H9 (cell line): ENCODE measurements at regions not wholly inside any gene's neighbourhood (a gene's known extent, or its start where the extent isn't known, plus 50 kb on each side); places are given as distances from the start of the nearest gene placed in this dataset.

Experiments
- DNase-seq: peaks from one replicate; pipeline ENCODE4 v3.0.0-alpha.2; 2017
- H2AFZ ChIP-seq: one replicate; pipeline ENCODE4 v1.6.1; 2013; ENCODE audit warnings: mild to moderate bottlenecking, low read length, control low read depth, moderate library complexity
- H2AK5ac ChIP-seq: 2 replicates; pipeline ENCODE4 v1.6.1; 2013; ENCODE audit warnings: low read length, control low read depth, mixed read lengths; ENCODE audit not compliant: insufficient read length
- H2BK120ac ChIP-seq: one replicate; pipeline ENCODE4 v1.6.1; 2013; ENCODE audit warnings: low read depth, mild to moderate bottlenecking, low read length, control low read depth, inconsistent platforms; ENCODE audit not compliant: poor library complexity, severe bottlenecking
- H2BK12ac ChIP-seq: 2 replicates; pipeline ENCODE4 v1.6.1; 2013; ENCODE audit warnings: low read length, control low read depth, mixed read lengths, low read depth; ENCODE audit not compliant: insufficient read length
- H2BK15ac ChIP-seq: 2 replicates; pipeline ENCODE4 v1.6.1; 2013; ENCODE audit warnings: low read depth, low read length, control low read depth
- H2BK20ac ChIP-seq: one replicate; pipeline ENCODE4 v1.6.1; 2013; ENCODE audit warnings: low read depth, mild to moderate bottlenecking, low read length, control low read depth, inconsistent platforms; ENCODE audit not compliant: poor library complexity, severe bottlenecking
- H2BK5ac ChIP-seq: 2 replicates; pipeline ENCODE4 v1.6.1; 2013; ENCODE audit warnings: low read length, control low read depth, mixed read lengths; ENCODE audit not compliant: insufficient read length
- H3K14ac ChIP-seq: 2 replicates; pipeline ENCODE4 v1.6.1; 2013; ENCODE audit warnings: low read length, control low read depth; ENCODE audit not compliant: insufficient read depth
- H3K18ac ChIP-seq: 2 replicates; pipeline ENCODE4 v1.6.1; 2013; ENCODE audit warnings: low read depth, mild to moderate bottlenecking, mixed read lengths, low read length, control low read depth; ENCODE audit not compliant: insufficient read length
- H3K23ac ChIP-seq: 2 replicates; pipeline ENCODE4 v1.6.1; 2013; ENCODE audit warnings: low read length, control low read depth, mixed read lengths, low read depth; ENCODE audit not compliant: insufficient read length
- H3K23me2 ChIP-seq: 2 replicates; pipeline ENCODE4 v1.6.1; 2013; ENCODE audit warnings: low read depth, mild to moderate bottlenecking, mixed read lengths, low read length, control low read depth; ENCODE audit not compliant: insufficient read length, poor library complexity, severe bottlenecking
- H3K27ac ChIP-seq: 2 replicates; pipeline ENCODE4 v1.5.1; 2013; ENCODE audit warnings: low read length, control low read depth, mixed read lengths, low read depth; ENCODE audit not compliant: insufficient read length
- H3K27me3 ChIP-seq: 2 replicates; pipeline ENCODE4 v1.6.1; 2013; ENCODE audit warnings: low read length, control low read depth, inconsistent platforms; ENCODE audit not compliant: insufficient read depth
- H3K4ac ChIP-seq: 2 replicates; pipeline ENCODE4 v1.6.1; 2013; ENCODE audit warnings: low read depth, mild to moderate bottlenecking, control low read depth, inconsistent platforms, low read length, moderate library complexity
- H3K4me1 ChIP-seq: 2 replicates; pipeline ENCODE4 v1.6.1; 2013; ENCODE audit warnings: low read length, control low read depth, inconsistent platforms; ENCODE audit not compliant: insufficient read depth
- H3K4me2 ChIP-seq: 2 replicates; pipeline ENCODE4 v1.6.1; 2013; ENCODE audit warnings: low read length, control low read depth, mixed read lengths; ENCODE audit not compliant: insufficient read length, insufficient read depth
- H3K56ac ChIP-seq: 2 replicates; pipeline ENCODE4 v1.6.1; 2013; ENCODE audit warnings: low read depth, mild to moderate bottlenecking, mixed read lengths, low read length, control low read depth; ENCODE audit not compliant: insufficient read length
- H3K79me1 ChIP-seq: 2 replicates; pipeline ENCODE4 v1.6.1; 2013; ENCODE audit warnings: low read depth, mild to moderate bottlenecking, moderate library complexity, low read length, control low read depth, inconsistent platforms; ENCODE audit not compliant: insufficient read depth, poor library complexity, severe bottlenecking
- H3K79me2 ChIP-seq: 2 replicates; pipeline ENCODE4 v1.6.1; 2013; ENCODE audit warnings: low read length, control low read depth, inconsistent platforms; ENCODE audit not compliant: insufficient read depth
- H3K9ac ChIP-seq: 2 replicates; pipeline ENCODE4 v1.6.1; 2013; ENCODE audit warnings: low read length, control low read depth, mixed read lengths; ENCODE audit not compliant: insufficient read length; ENCODE audit errors: extremely low read depth
- H3K9me3 ChIP-seq: one replicate; pipeline ENCODE4 v1.6.1; 2013; ENCODE audit warnings: low read depth, low read length, inconsistent platforms; ENCODE audit not compliant: control insufficient read depth
- H3T11ph ChIP-seq: one replicate; pipeline ENCODE4 v1.6.1; 2013; ENCODE audit warnings: mild to moderate bottlenecking, low read length, control low read depth, inconsistent platforms
- H4K20me1 ChIP-seq: one replicate; pipeline ENCODE4 v1.6.1; 2013; ENCODE audit not compliant: control insufficient read depth, insufficient read length, insufficient read depth
- H4K5ac ChIP-seq: 2 replicates; pipeline ENCODE4 v1.6.1; 2013; ENCODE audit warnings: low read depth, mild to moderate bottlenecking, mixed read lengths, low read length, control low read depth; ENCODE audit not compliant: insufficient read length
- H4K8ac ChIP-seq: replicated peaks from 2 replicates; pipeline ENCODE4 v1.6.1; 2013; ENCODE audit warnings: low read length, control low read depth, mixed read lengths, low read depth; ENCODE audit not compliant: insufficient read length
- H4K91ac ChIP-seq: 2 replicates; pipeline ENCODE4 v1.6.1; 2013; ENCODE audit warnings: low read depth, mild to moderate bottlenecking, moderate library complexity, mixed read lengths, low read length, control low read depth; ENCODE audit not compliant: insufficient read length
- H3K27ac Mint-ChIP-seq, 3 experiments: 2 replicates in 2 of 3; 3 replicates in 1 of 3; pipeline ENCODE4 v1.8.0; 2020 to 2021; ENCODE audit warnings: mixed read lengths in 3 of 3, mild to moderate bottlenecking in 1 of 3, moderate library complexity in 1 of 3
- H3K27me3 Mint-ChIP-seq: 2 replicates; pipeline ENCODE4 v1.8.0; 2021; ENCODE audit warnings: low read depth, mild to moderate bottlenecking, moderate library complexity, mixed read lengths
- H3K36me3 Mint-ChIP-seq, 3 experiments: 2 replicates in 2 of 3; 3 replicates in 1 of 3; pipeline ENCODE4 v1.8.0; 2020 to 2021; ENCODE audit warnings: low read depth in 3 of 3, mixed read lengths in 3 of 3; ENCODE audit not compliant: insufficient read depth in 1 of 3
- H3K4me1 Mint-ChIP-seq, 2 experiments: 2 replicates each; pipeline ENCODE4 v1.8.0; 2020; ENCODE audit warnings: mixed read lengths in 2 of 2
- H3K4me3 Mint-ChIP-seq, 2 experiments: 2 replicates in 1 of 2; 3 replicates in 1 of 2; pipeline ENCODE4 v1.8.0; 2020 to 2021; ENCODE audit warnings: mild to moderate bottlenecking in 2 of 2, mixed read lengths in 2 of 2, moderate library complexity in 1 of 2
- H3K9me3 Mint-ChIP-seq, 2 experiments: 2 replicates in 1 of 2; 3 replicates in 1 of 2; pipeline ENCODE4 v1.8.0; 2020; ENCODE audit warnings: mild to moderate bottlenecking in 2 of 2, mixed read lengths in 2 of 2, moderate library complexity in 1 of 2
- WGBS: extraction: QIAGEN DNeasy Blood & Tissue Kit; methylation state at CpG from one replicate; pipeline ENCODE4 v1.1.7; 2013; ENCODE audit warnings: missing lambda C conversion rate, low lambda C conversion rate, mixed read lengths; ENCODE audit not compliant: insufficient read length; ENCODE audit errors: extremely low coverage; 5-methylcytosine and 5-hydroxymethylcytosine counted together
- TF ChIP-seq, protein P1 (sequence below): fragments of 200-600 bp; sonication (generic); conservative IDR thresholded peaks from 3 replicates; pipeline ENCODE4 v1.8.0; 2021; ENCODE audit warnings: antibody characterized with exemption, mild to moderate bottlenecking

GRCh38 chr18:26756556-26756955 is 109.0 kb downstream of the AQP4 start:
- no peaks in the 10 kb centered on the region; the same call in 1 of the 2 replicates for H3K27me3 ChIP-seq
- no peak overlapping the region for H3K4me3 Mint-ChIP-seq
- H3K27ac Mint-ChIP-seq = no peak overlapping the region; a peak in 1 of 7 replicates
- no peak overlapping the region for H3K23ac ChIP-seq
- H3K9me3 Mint-ChIP-seq = no peaks in the 10 kb centered on the region
- H3K79me2 ChIP-seq = no peaks in the 10 kb centered on the region
- no peaks in the 10 kb centered on the region for H3K4me1 Mint-ChIP-seq
- no peak overlapping the region for H4K91ac ChIP-seq
- H4K5ac ChIP-seq = no peak overlapping the region
- H3K56ac ChIP-seq = no peak overlapping the region
- H3K79me1 ChIP-seq = no peaks in the 10 kb centered on the region
- no peak overlapping the region for H2BK5ac ChIP-seq
- no peak overlapping the region for H2BK15ac ChIP-seq
- no peak overlapping the region for H3K18ac ChIP-seq
- H3K4me1 ChIP-seq = no peaks in the 10 kb centered on the region
- no peak overlapping the region for H3K14ac ChIP-seq
- H3K4me2 ChIP-seq = no peak overlapping the region
- H2AFZ ChIP-seq = no peak overlapping the region
- TF ChIP-seq, protein P1, sequence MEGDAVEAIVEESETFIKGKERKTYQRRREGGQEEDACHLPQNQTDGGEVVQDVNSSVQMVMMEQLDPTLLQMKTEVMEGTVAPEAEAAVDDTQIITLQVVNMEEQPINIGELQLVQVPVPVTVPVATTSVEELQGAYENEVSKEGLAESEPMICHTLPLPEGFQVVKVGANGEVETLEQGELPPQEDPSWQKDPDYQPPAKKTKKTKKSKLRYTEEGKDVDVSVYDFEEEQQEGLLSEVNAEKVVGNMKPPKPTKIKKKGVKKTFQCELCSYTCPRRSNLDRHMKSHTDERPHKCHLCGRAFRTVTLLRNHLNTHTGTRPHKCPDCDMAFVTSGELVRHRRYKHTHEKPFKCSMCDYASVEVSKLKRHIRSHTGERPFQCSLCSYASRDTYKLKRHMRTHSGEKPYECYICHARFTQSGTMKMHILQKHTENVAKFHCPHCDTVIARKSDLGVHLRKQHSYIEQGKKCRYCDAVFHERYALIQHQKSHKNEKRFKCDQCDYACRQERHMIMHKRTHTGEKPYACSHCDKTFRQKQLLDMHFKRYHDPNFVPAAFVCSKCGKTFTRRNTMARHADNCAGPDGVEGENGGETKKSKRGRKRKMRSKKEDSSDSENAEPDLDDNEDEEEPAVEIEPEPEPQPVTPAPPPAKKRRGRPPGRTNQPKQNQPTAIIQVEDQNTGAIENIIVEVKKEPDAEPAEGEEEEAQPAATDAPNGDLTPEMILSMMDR = no peak
- no CpG with 5 or more reads among the region's 2 CpGs for WGBS
- H3K23me2 ChIP-seq = no peaks in the 10 kb centered on the region
- H3K4ac ChIP-seq = no peak overlapping the region
- no peak overlapping the region for H2BK12ac ChIP-seq
- no peak overlapping the region for H2BK120ac ChIP-seq
- no peak overlapping the region for H3K9ac ChIP-seq
- no peaks in the 10 kb centered on the region for H3K27me3 Mint-ChIP-seq
- H3T11ph ChIP-seq = no peak overlapping the region
- no peak for DNase-seq
- no peaks in the 10 kb centered on the region for H3K36me3 Mint-ChIP-seq
- no peak overlapping the region for H2BK20ac ChIP-seq
- H2AK5ac ChIP-seq = no peak overlapping the region
- H4K8ac ChIP-seq = no peak overlapping the region
- no peak overlapping the region for H3K27ac ChIP-seq
- H3K9me3 ChIP-seq = no peaks in the 10 kb centered on the region
- no peaks in the 10 kb centered on the region for H4K20me1 ChIP-seq
